OCI-LY3 (cell line): ENCODE measurements at regions not wholly inside any gene's neighbourhood (a gene's known extent, or its start where the extent isn't known, plus 50 kb on each side); places are given as distances from the start of the nearest gene placed in this dataset.

Experiments
- H2AFZ ChIP-seq: fragments of 200-600, 300-600 bp; shearing (Covaris generic); 2 replicates; pipeline ENCODE4 v1.6.0; 2014; ENCODE audit warnings: antibody characterized with exemption, low read depth, low read length
- H3K27ac ChIP-seq: fragments of 200-600, 300-600 bp; sonication (generic); 2 replicates; pipeline ENCODE4 v1.5.1; 2014; ENCODE audit warnings: mild to moderate bottlenecking, low read length, moderate library complexity, mixed read lengths
- H3K27me3 ChIP-seq: fragments of 200-600, 300-600 bp; sonication (generic); 2 replicates; pipeline ENCODE4 v1.6.1; 2014; ENCODE audit warnings: low read depth, low read length, mixed read lengths
- H3K36me3 ChIP-seq: fragments of 200-600, 300-600 bp; sonication (generic); replicated peaks from 2 replicates; pipeline ENCODE3; 2014; ENCODE audit warnings: low read depth, low read length, mixed read lengths
- H3K4me1 ChIP-seq: fragments of 300-600, 200-600 bp; sonication (generic); 2 replicates; pipeline ENCODE4 v1.6.1; 2014; ENCODE audit warnings: low read length, mixed read lengths
- H3K4me2 ChIP-seq: fragments of 200-600, 300-600 bp; sonication (generic); 2 replicates; pipeline ENCODE4 v1.6.1; 2014; ENCODE audit warnings: low read length, mixed read lengths
- H3K4me3 ChIP-seq: fragments of 300-600, 200-600 bp; sonication (generic); 2 replicates; pipeline ENCODE4 v1.5.1; 2014; ENCODE audit warnings: antibody characterized with exemption, mild to moderate bottlenecking, low read length, moderate library complexity
- H3K79me2 ChIP-seq: fragments of 300-600, 200-600 bp; shearing (Covaris generic); 2 replicates; pipeline ENCODE4 v1.6.1; 2014; ENCODE audit warnings: mild to moderate bottlenecking, low read length, mixed read lengths
- H3K9ac ChIP-seq: fragments of 300-600, 200-600 bp; shearing (Covaris generic); 2 replicates; pipeline ENCODE4 v1.6.0; 2014; ENCODE audit warnings: mild to moderate bottlenecking, low read length, moderate library complexity
- H3K9me3 ChIP-seq: fragments of 200-600, 300-600 bp; shearing (Covaris generic); 2 replicates; pipeline ENCODE4 v1.6.1; 2014; ENCODE audit warnings: low read length, mixed read lengths; ENCODE audit not compliant: insufficient read depth
- H4K20me1 ChIP-seq: fragments of 200-600, 300-600 bp; sonication (generic); 2 replicates; pipeline ENCODE4 v1.6.1; 2016; ENCODE audit warnings: low read length, mixed read lengths; ENCODE audit not compliant: insufficient read depth
- CTCF ChIP-seq: fragments of 200-600, 300-600 bp; sonication (generic); IDR thresholded peaks from 2 replicates; pipeline ENCODE4 v1.5.1; 2014; ENCODE audit warnings: antibody characterized with exemption, low read length, low read depth
- EZH2phosphoT487 ChIP-seq: fragments of 200-600 bp; shearing (Covaris generic); IDR thresholded peaks from 2 replicates; pipeline ENCODE4 v1.6.1; 2018; ENCODE audit warnings: antibody characterized with exemption, mixed run types, low read depth

GRCh38 chr10:91071786-91072185 lies 148.7 kb upstream of the PCGF5 start:
- no peaks in the 10 kb centered on the region for H4K20me1 ChIP-seq
- no peak overlapping the region for H3K27ac ChIP-seq
- H3K9ac ChIP-seq, result no peak overlapping the region
- no peaks in the 10 kb centered on the region for H3K9me3 ChIP-seq
- no peaks in the 10 kb centered on the region for H3K27me3 ChIP-seq
- no peaks in the 10 kb centered on the region for H3K36me3 ChIP-seq
- no peak overlapping the region for H2AFZ ChIP-seq
- no peaks in the 10 kb centered on the region for H3K79me2 ChIP-seq
- no peak overlapping the region for H3K4me2 ChIP-seq
- H3K4me1 ChIP-seq, result no peaks in the 10 kb centered on the region
- TF ChIP-seq EZH2phosphoT487, result no peak
- no peak for TF ChIP-seq CTCF
- H3K4me3 ChIP-seq, result no peak overlapping the region

- no peaks in the 10 kb centered on the region for H3K79me2 ChIP-seq
- no peaks in the 10 kb centered on the region for H3K36me3 ChIP-seq
- no peak overlapping the region for H3K4me3 ChIP-seq
- no peak overlapping the region for H3K4me2 ChIP-seq
- no peak overlapping the region for H2AFZ ChIP-seq
- no peak overlapping the region for H3K27ac ChIP-seq
- H3K9me3 ChIP-seq, result no peaks in the 10 kb centered on the region
- H3K27me3 ChIP-seq, result no peaks in the 10 kb centered on the region
- no peaks in the 10 kb centered on the region for H4K20me1 ChIP-seq
- no peak overlapping the region for H3K9ac ChIP-seq
- TF ChIP-seq CTCF, result no peak
- no peak for TF ChIP-seq EZH2phosphoT487
- no peaks in the 10 kb centered on the region for H3K4me1 ChIP-seq
Observed at GRCh38 chr10:91073286-91073979, 147.0 kb upstream of the PCGF5 start.

GRCh38 chr10:91076991-91077548 lies 143.4 kb upstream of the PCGF5 start:
- TF ChIP-seq EZH2phosphoT487 (no peak), CTCF (no peak)
- no peaks in the 10 kb centered on the region; the same call in 1 of the 2 replicates for H3K4me1 ChIP-seq
- no peak overlapping the region for H3K4me3 ChIP-seq
- no peaks in the 10 kb centered on the region for H3K36me3 ChIP-seq
- no peak overlapping the region for H3K9ac ChIP-seq
- no peak overlapping the region for H2AFZ ChIP-seq
- H3K27me3 ChIP-seq, result no peaks in the 10 kb centered on the region
- H3K4me2 ChIP-seq, result no peak overlapping the region
- H3K27ac ChIP-seq, result no peak overlapping the region
- H3K9me3 ChIP-seq, result no peaks in the 10 kb centered on the region
- H3K79me2 ChIP-seq, result no peaks in the 10 kb centered on the region
- no peaks in the 10 kb centered on the region for H4K20me1 ChIP-seq

GRCh38 chr10:91077549-91078071 lies 142.9 kb upstream of the PCGF5 start:
- H3K27ac ChIP-seq, result no peak overlapping the region
- H3K79me2 ChIP-seq, result no peaks in the 10 kb centered on the region
- H3K4me3 ChIP-seq, result no peak overlapping the region
- TF ChIP-seq CTCF, result no peak
- TF ChIP-seq EZH2phosphoT487, result no peak
- H3K9me3 ChIP-seq, result no peaks in the 10 kb centered on the region
- no peaks in the 10 kb centered on the region for H4K20me1 ChIP-seq
- no peaks in the 10 kb centered on the region for H3K27me3 ChIP-seq
- no peak overlapping the region for H3K4me2 ChIP-seq
- no peak overlapping the region for H3K9ac ChIP-seq
- H3K36me3 ChIP-seq, result no peaks in the 10 kb centered on the region
- no peak overlapping the region for H2AFZ ChIP-seq
- H3K4me1 ChIP-seq, result no peaks in the 10 kb centered on the region; the same call in 1 of the 2 replicates
